Pancreas (tissue), 10 donors: ENCODE measurements at regions not wholly inside any gene's neighbourhood (a gene's known extent, or its start where the extent isn't known, plus 50 kb on each side); places are given as distances from the start of the nearest gene placed in this dataset.

Experiments used
- ATAC-seq, 4 donors: fragments of 200-7000 bp; cut with Tn5 transposase; one replicate each; pipeline versions ENCODE4 v1.8.0 to v1.9.1; 2020; ENCODE audit warnings: mild to moderate bottlenecking in 4 of 4, moderate library complexity in 4 of 4
- DNase-seq, 6 donors: peaks; one replicate each; pipeline ENCODE4 v3.0.0-alpha.2; 2020
- FAIRE-seq: peaks from 2 replicates; lab custom pipeline; 2012; peaks lifted over from hg19 to GRCh38; lab: Jason Lieb, UNC
- H3K27ac ChIP-seq, 4 donors: fragments of 200-600 bp; sonication (generic); 1 replicate in 3 of 4; 2 replicates in 1 of 4; pipeline versions ENCODE4 v1.5.0 to v1.8.0; 2020
- H3K27me3 ChIP-seq, 4 donors: fragments of 200-600 bp; one replicate each; pipeline ENCODE4 v1.8.0; 2021
- H3K36me3 ChIP-seq, 3 donors: fragments of 200-600 bp; sonication (generic) in 1 of 3; one replicate each; pipeline versions ENCODE4 v1.5.0 to v1.8.0; 2020 to 2021
- H3K4me1 ChIP-seq, 3 donors: fragments of 200-600 bp; one replicate each; pipeline ENCODE4 v1.8.0; 2021
- H3K4me3 ChIP-seq, 4 donors: fragments of 200-600 bp; sonication (generic) in 2 of 4; one replicate each; pipeline versions ENCODE4 v1.5.0 to v1.8.0; 2020 to 2021
- H3K9me3 ChIP-seq, 4 donors: fragments of 200-600 bp; one replicate each; pipeline ENCODE4 v1.8.0; 2021
- whole genome bisulfite sequencing, 2 donors: extraction: QIAGEN DNeasy Blood & Tissue Kit; methylation state at CpG; one replicate each; pipeline ENCODE4 v1.1.7; 2013; 5-methylcytosine and 5-hydroxymethylcytosine counted together
- intact Hi-C, 3 donors: fragments of 100-400 bp; cut with DNase I; formaldehyde crosslinking; loops; one replicate each; pipeline versions ENCODE4 v1.11.1 to v1.14.2; 2022
- TF ChIP-seq, protein P1 (sequence below), 4 donors: fragments of 200-600 bp; sonication (generic) in 3 of 4; IDR thresholded peaks; one replicate each; pipeline versions ENCODE4 v1.5.0 to v1.8.0; 2021; ENCODE audit warnings: antibody characterized with exemption in 4 of 4
- donor health status: healthy with polysubstance abuse.
- donor health status: DM: no; HTN: no; CAD: no; lungs with moderate emphysema.
- donor health status: DM: no; HTN: no; CAD: no.
- donor health status: control.
- donor health status: control.
- donor health status: Bipolar disorder and iron deficiency.
- donor health status: DM: yes; HTN: yes; CAD: no.
- donor health status: DM: no; HTN: no; CAD: no.
- donor health status: DM: no; HTN: no; CAD: no.
- donor health status: DM: yes; HTN: yes; CAD: no.

DNA sequence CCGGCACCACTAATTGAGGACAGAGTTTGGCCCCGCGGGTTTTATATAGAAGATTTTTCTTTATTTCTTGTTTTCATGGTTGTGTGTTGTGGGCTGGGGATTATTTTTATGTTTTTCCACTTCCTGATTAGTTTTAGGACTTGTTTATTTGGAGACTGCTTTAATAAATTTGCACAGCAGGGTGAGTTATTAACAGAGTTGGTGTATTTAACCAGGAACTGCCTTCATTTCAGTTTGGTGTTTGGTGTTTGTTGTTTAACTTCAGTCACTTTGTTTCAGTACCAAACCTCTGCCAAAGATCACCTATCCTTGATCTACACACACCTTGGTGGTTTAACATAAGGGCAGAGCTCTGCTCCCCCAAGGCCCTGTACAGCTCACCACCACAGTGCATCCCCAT, 103.5 kb upstream of the LMO4 start:
- Histone ChIP-seq H3K9me3 (no peaks in the 10 kb centered on the region), H3K36me3 (no peaks in the 10 kb centered on the region), H3K27ac (peak overlapping the region in 2 of 4 donors; percentile 33 to 52), H3K4me1 (no peaks in the 10 kb centered on the region), H3K27me3 (no peaks in the 10 kb centered on the region), H3K4me3 (no peak overlapping the region)
- FAIRE-seq (no peak), DNase-seq (no peak), ATAC-seq (peak in 2 of 4 donors; percentile 8 to 22)
- WGBS, 2 donors, result 82 to 83% methylated on average over 3 of the region's 3 CpGs
- TF ChIP-seq, protein P1, sequence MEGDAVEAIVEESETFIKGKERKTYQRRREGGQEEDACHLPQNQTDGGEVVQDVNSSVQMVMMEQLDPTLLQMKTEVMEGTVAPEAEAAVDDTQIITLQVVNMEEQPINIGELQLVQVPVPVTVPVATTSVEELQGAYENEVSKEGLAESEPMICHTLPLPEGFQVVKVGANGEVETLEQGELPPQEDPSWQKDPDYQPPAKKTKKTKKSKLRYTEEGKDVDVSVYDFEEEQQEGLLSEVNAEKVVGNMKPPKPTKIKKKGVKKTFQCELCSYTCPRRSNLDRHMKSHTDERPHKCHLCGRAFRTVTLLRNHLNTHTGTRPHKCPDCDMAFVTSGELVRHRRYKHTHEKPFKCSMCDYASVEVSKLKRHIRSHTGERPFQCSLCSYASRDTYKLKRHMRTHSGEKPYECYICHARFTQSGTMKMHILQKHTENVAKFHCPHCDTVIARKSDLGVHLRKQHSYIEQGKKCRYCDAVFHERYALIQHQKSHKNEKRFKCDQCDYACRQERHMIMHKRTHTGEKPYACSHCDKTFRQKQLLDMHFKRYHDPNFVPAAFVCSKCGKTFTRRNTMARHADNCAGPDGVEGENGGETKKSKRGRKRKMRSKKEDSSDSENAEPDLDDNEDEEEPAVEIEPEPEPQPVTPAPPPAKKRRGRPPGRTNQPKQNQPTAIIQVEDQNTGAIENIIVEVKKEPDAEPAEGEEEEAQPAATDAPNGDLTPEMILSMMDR (IDR thresholded peaks at IDR 0.05), result no peak
- intact Hi-C loops, result no loop called here

DNA sequence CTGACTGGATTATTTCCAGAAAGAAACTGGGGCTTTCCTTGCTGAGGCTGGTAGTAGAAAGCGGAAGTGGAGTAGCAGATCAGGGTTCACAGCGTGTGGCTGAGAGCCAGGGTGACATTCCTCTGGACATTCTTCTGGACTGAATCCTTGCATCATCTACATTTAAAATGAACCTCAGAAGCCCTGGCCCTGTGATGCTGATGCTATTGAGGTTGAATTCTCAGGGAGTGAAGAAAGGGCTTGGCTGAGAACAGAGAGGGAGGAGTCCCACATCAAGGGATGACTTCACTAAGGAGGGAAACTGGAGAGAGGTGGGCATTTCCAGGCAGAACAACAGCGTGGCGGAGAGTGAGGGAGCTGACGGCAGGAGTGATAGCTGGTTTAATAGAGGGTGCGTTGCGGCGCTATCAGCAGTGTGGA, 102.3 kb upstream of the LMO4 start:
- FAIRE-seq (no peak), DNase-seq (peak in 5 of 6 donors; percentile 56 to 71 (median 62)), ATAC-seq (peak; percentile 76 to 95 (median 90))
- Histone ChIP-seq H3K27ac (peak overlapping the region in 2 of 4 donors; percentile 63 to 74), H3K27me3 (no peaks in the 10 kb centered on the region), H3K4me1 (no peaks in the 10 kb centered on the region), H3K4me3 (no peak overlapping the region), H3K36me3 (no peaks in the 10 kb centered on the region), H3K9me3 (no peaks in the 10 kb centered on the region)
- WGBS, 2 donors, result 24 to 35% methylated on average over 8 of the region's 8 CpGs
- intact Hi-C loops, result no loop called here
- TF ChIP-seq, protein P1 (IDR thresholded peaks at IDR 0.05), result no peak

DNA sequence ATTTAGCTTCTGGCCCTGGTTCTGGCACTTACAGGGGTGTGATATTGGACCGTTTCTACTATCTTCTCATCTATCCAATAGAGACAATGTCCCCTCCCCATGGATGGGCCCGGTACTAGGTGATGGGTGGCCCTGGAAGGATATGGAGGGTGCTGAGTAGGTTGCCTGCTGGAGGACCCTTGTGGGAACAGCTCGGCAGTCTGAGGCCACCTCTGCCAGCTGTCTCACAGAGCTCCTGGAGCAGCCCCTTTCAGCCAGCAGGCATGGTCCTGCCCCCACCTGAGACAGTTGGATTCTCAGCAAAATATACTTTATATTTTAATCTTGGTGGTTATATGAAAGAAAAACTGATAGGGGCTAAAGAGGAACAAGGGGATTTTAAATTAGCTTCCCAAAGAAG, 101.0 kb upstream of the LMO4 start:
- intact Hi-C loops, result no loop called here
- Histone ChIP-seq H3K27ac (no peak overlapping the region), H3K4me3 (no peak overlapping the region), H3K36me3 (no peaks in the 10 kb centered on the region), H3K9me3 (no peaks in the 10 kb centered on the region), H3K27me3 (no peaks in the 10 kb centered on the region), H3K4me1 (no peaks in the 10 kb centered on the region)
- WGBS, 2 donors, result 65 to 83% methylated on average over 3 of the region's 3 CpGs
- ATAC-seq (no peak), DNase-seq (no peak), FAIRE-seq (no peak)
- TF ChIP-seq, protein P1 (IDR thresholded peaks at IDR 0.05), result no peak

DNA sequence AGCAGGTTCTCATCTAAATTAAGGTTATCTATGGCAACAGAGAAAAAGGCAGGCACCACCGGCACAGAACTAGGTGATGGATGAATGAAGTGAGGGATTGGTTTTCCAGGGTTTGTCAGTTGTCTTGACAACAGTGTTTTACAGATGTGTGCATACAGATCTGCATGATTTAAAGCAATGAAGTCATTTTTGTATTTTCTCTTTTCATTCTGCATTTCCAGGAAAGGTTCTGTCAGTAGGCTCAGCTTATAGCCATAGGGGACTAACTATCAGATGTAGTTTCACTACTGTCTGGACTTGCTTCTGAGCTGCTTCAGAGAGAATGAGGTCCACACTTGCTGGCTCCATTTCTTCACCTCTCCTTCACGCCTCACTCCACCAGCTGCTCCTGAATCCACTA, 98.2 kb upstream of the LMO4 start:
- FAIRE-seq (no peak), DNase-seq (no peak), ATAC-seq (no peak)
- H3K4me3 ChIP-seq, result no peak overlapping the region
- H3K4me1 ChIP-seq, result no peaks in the 10 kb centered on the region
- no peaks in the 10 kb centered on the region for H3K27me3 ChIP-seq
- intact Hi-C loops, result no loop called here
- H3K27ac ChIP-seq, result no peak overlapping the region
- 81 to 82% methylated on average over 2 of the region's 2 CpGs for WGBS, 2 donors
- no peaks in the 10 kb centered on the region for H3K9me3 ChIP-seq
- TF ChIP-seq, protein P1 (IDR thresholded peaks at IDR 0.05), result no peak
- H3K36me3 ChIP-seq, result no peaks in the 10 kb centered on the region

DNA sequence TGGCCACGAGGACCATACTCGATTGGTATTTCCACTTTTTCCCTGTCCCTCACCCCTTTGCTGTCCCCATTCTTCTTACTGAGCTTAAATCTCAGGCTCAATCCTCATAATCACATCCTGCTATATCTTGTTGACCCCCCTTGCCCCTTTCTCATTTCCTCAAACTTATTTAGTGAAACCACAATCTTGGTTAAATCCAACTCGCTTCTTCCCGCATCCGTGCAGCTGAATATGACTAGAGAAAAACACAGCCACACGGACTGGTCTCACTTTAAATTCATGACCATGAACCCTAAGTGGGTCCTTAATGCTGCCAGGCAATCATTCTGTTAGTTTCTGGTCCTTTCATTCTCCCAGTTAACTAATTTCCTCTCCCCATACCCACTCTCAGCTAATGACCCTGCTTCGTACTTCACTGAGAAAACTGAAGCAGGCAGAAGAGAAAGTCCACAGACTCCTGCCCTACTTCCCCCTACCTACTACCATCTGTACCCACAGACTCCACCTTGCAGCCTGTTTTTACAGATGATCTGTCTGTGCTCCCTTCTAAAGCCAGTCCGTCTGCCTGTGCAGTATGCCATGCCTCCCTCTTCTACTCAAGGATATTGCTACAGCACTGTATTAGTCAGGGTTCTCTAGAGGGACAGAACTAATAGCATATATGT, 96.8 kb upstream of the LMO4 start:
- intact Hi-C loops, result no loop called here
- DNase-seq, result no peak
- Histone ChIP-seq H3K4me1 (no peaks in the 10 kb centered on the region), H3K36me3 (no peaks in the 10 kb centered on the region), H3K4me3 (no peak overlapping the region), H3K9me3 (no peaks in the 10 kb centered on the region), H3K27me3 (no peaks in the 10 kb centered on the region), H3K27ac (no peak overlapping the region)
- TF ChIP-seq, protein P1 (IDR thresholded peaks at IDR 0.05), result no peak
- WGBS, 2 donors, result 75 to 85% methylated on average over 8 of the region's 8 CpGs
- no peak for ATAC-seq
- no peak for FAIRE-seq
